CD14-positive monocyte (primary cell): ENCODE measurements at regions not wholly inside any gene's neighbourhood (a gene's known extent, or its start where the extent isn't known, plus 50 kb on each side); places are given as distances from the start of the nearest gene placed in this dataset.

Source experiments
- DNase-seq, 3 donors: peaks; one replicate each; pipeline ENCODE4 v3.0.0-alpha.2; 2011 to 2022
- H2AFZ ChIP-seq: 2 replicates; pipeline ENCODE4 v1.6.0; 2012; ENCODE audit warnings: mild to moderate bottlenecking, low read depth, low read length, inconsistent platforms; ENCODE audit not compliant: insufficient read depth, poor library complexity, severe bottlenecking
- H3K27ac ChIP-seq, 2 donors: 1 replicate in 1 of 2; 2 replicates in 1 of 2; pipeline ENCODE4 v1.5.1; 2012 to 2013; ENCODE audit warnings: low read length in 2 of 2, control low read depth in 1 of 2, inconsistent platforms in 1 of 2, low read depth in 1 of 2, mild to moderate bottlenecking in 1 of 2
- H3K27me3 ChIP-seq, 2 donors: one replicate each; pipeline versions ENCODE4 v1.6.0 to v1.6.1; 2011 to 2013; ENCODE audit warnings: low read length in 2 of 2; ENCODE audit not compliant: control insufficient read depth in 2 of 2, insufficient read depth in 2 of 2
- H3K36me3 ChIP-seq, 2 donors: replicated peaks in 1 of 2; 1 replicate in 1 of 2; 2 replicates in 1 of 2; pipeline versions ENCODE4 v1.5.1 to v1.6.1; 2012 to 2013; ENCODE audit warnings: low read length in 2 of 2, control low read depth in 1 of 2, inconsistent platforms in 1 of 2, mild to moderate bottlenecking in 1 of 2; ENCODE audit not compliant: insufficient read depth in 2 of 2, control insufficient read depth in 1 of 2
- H3K4me1 ChIP-seq, 2 donors: 1 replicate in 1 of 2; 2 replicates in 1 of 2; pipeline versions ENCODE4 v1.5.1 to v1.6.1; 2012 to 2013; ENCODE audit warnings: low read length in 2 of 2, control low read depth in 1 of 2, inconsistent platforms in 1 of 2, mild to moderate bottlenecking in 1 of 2, moderate library complexity in 1 of 2; ENCODE audit not compliant: insufficient read depth in 2 of 2, control insufficient read depth in 1 of 2
- H3K4me2 ChIP-seq: replicated peaks from 2 replicates; pipeline ENCODE3; 2012; ENCODE audit warnings: low read length, moderate library complexity, mild to moderate bottlenecking; ENCODE audit not compliant: poor library complexity, severe bottlenecking; ENCODE audit errors: extremely low read depth
- H3K4me3 ChIP-seq, 3 experiments: fragments of 200-600 bp in 1 of 3; sonication (generic) in 1 of 3; replicated peaks in 1 of 3; 1 replicate in 2 of 3; 2 replicates in 1 of 3; pipeline ENCODE4 v1.5.1; 2011 to 2013; ENCODE audit warnings: low read length in 3 of 3, mild to moderate bottlenecking in 3 of 3, control low read depth in 2 of 3, low read depth in 2 of 3, inconsistent platforms in 1 of 3, moderate library complexity in 1 of 3
- H3K79me2 ChIP-seq: 2 replicates; pipeline ENCODE4 v1.6.0; 2012; ENCODE audit warnings: mild to moderate bottlenecking, control low read depth, inconsistent platforms, low read length, moderate library complexity; ENCODE audit not compliant: insufficient read depth
- H3K9ac ChIP-seq: 2 replicates; pipeline ENCODE4 v1.6.0; 2017; ENCODE audit warnings: low read length, mild to moderate bottlenecking; ENCODE audit not compliant: insufficient read depth, poor library complexity, severe bottlenecking
- H3K9me3 ChIP-seq, 2 donors: replicated peaks in 1 of 2; 1 replicate in 1 of 2; 2 replicates in 1 of 2; pipeline versions ENCODE4 v1.5.1 to v1.6.1; 2012 to 2013; ENCODE audit warnings: low read length in 2 of 2, control low read depth in 1 of 2; ENCODE audit not compliant: control insufficient read depth in 1 of 2, insufficient read depth in 1 of 2
- H4K20me1 ChIP-seq: 2 replicates; pipeline ENCODE4 v1.6.0; 2012; ENCODE audit warnings: mild to moderate bottlenecking, low read length, control low read depth, moderate library complexity; ENCODE audit not compliant: insufficient read depth
- H3K27ac Mint-ChIP-seq, 7 donors: one replicate each; pipeline ENCODE4 v1.8.0; 2020; ENCODE audit warnings: mild to moderate bottlenecking in 7 of 7, mixed read lengths in 7 of 7, moderate library complexity in 6 of 7, inconsistent platforms in 2 of 7
- H3K27me3 Mint-ChIP-seq, 3 donors: one replicate each; pipeline ENCODE4 v1.8.0; 2021 to 2022; ENCODE audit warnings: low read depth in 3 of 3, mild to moderate bottlenecking in 3 of 3, mixed read lengths in 3 of 3, moderate library complexity in 3 of 3, inconsistent platforms in 1 of 3
- H3K36me3 Mint-ChIP-seq, 2 donors: one replicate each; pipeline ENCODE4 v1.8.0; 2020; ENCODE audit warnings: mixed read lengths in 2 of 2, inconsistent platforms in 1 of 2, mild to moderate bottlenecking in 1 of 2
- H3K4me1 Mint-ChIP-seq: one replicate; pipeline ENCODE4 v1.8.0; 2020; ENCODE audit warnings: mild to moderate bottlenecking, mixed read lengths
- H3K4me3 Mint-ChIP-seq, 2 donors: one replicate each; pipeline ENCODE4 v1.8.0; 2020; ENCODE audit warnings: mild to moderate bottlenecking in 2 of 2, mixed read lengths in 2 of 2, moderate library complexity in 1 of 2
- H3K9me3 Mint-ChIP-seq, 7 donors: one replicate each; pipeline ENCODE4 v1.8.0; 2020 to 2022; ENCODE audit warnings: mixed read lengths in 7 of 7, mild to moderate bottlenecking in 6 of 7, moderate library complexity in 6 of 7, inconsistent platforms in 2 of 7
- CTCF ChIP-seq: fragments of 200-600 bp; IDR thresholded peaks from one replicate; pipeline ENCODE4 v1.8.0; 2022; ENCODE audit warnings: antibody characterized with exemption, mild to moderate bottlenecking
- WGBS: methylation state at CpG from one replicate; pipeline ENCODE4 v1.1.5; 2013; ENCODE audit warnings: missing lambda C conversion rate; ENCODE audit not compliant: insufficient coverage; 5-methylcytosine and 5-hydroxymethylcytosine counted together
- intact Hi-C, 2 donors: fragments of 100-400 bp; cut with micrococcal nuclease; formaldehyde crosslinking; loops; one replicate each; pipeline versions ENCODE4 v1.15.0 to v1.15.1; 2023

GRCh38 chr15:31606931-31607497 is 280.4 kb downstream of the KLF13 start:
- H3K4me3 Mint-ChIP-seq = no peak overlapping the region
- H3K4me3 ChIP-seq = no peak overlapping the region
- H3K4me1 Mint-ChIP-seq = peaks cover 22% of the 10 kb centered on the region
- H3K9ac ChIP-seq = no peak overlapping the region
- no peak for TF ChIP-seq CTCF
- no peak for DNase-seq
- H3K9me3 Mint-ChIP-seq = peaks cover 0 to 10% (median 5%) of the 10 kb centered on the region in 7 donors
- H4K20me1 ChIP-seq = no peaks in the 10 kb centered on the region
- H3K79me2 ChIP-seq = no peaks in the 10 kb centered on the region
- H3K36me3 Mint-ChIP-seq = no peaks in the 10 kb centered on the region
- no CpG with 5 or more reads among the region's 1 CpG for WGBS
- no peak overlapping the region for H3K4me2 ChIP-seq
- H3K9me3 ChIP-seq = no peaks in the 10 kb centered on the region
- H3K4me1 ChIP-seq = peaks cover 12 to 16% of the 10 kb centered on the region in 2 donors
- no peak overlapping the region for H3K27ac Mint-ChIP-seq
- no peaks in the 10 kb centered on the region for H3K36me3 ChIP-seq
- intact Hi-C loops = no loop called here
- no peaks in the 10 kb centered on the region for H3K27me3 ChIP-seq
- no peak overlapping the region for H2AFZ ChIP-seq
- H3K27me3 Mint-ChIP-seq = peaks cover 1 to 6% (median 4%) of the 10 kb centered on the region in 3 donors
- no peak overlapping the region for H3K27ac ChIP-seq

- H3K4me1 ChIP-seq = peaks cover 12 to 16% of the 10 kb centered on the region in 2 donors
- H3K9ac ChIP-seq = no peak overlapping the region
- Mint-ChIP-seq H3K36me3 (no peaks in the 10 kb centered on the region), H3K4me3 (no peak overlapping the region), H3K4me1 (peaks cover 22% of the 10 kb centered on the region), H3K27me3 (peaks cover 1 to 5% (median 5%) of the 10 kb centered on the region in 3 donors), H3K27ac (peak overlapping the region in 1 of 7 donors; percentile 17), H3K9me3 (peaks cover 0 to 8% (median 5%) of the 10 kb centered on the region in 7 donors)
- H3K79me2 ChIP-seq = no peaks in the 10 kb centered on the region
- H3K4me2 ChIP-seq = no peak overlapping the region
- no peaks in the 10 kb centered on the region for H4K20me1 ChIP-seq
- WGBS = no CpG with 5 or more reads among the region's 3 CpGs
- H3K36me3 ChIP-seq = no peaks in the 10 kb centered on the region
- H3K4me3 ChIP-seq = no peak overlapping the region
- H3K27ac ChIP-seq = no peak overlapping the region
- no peak overlapping the region for H2AFZ ChIP-seq
- no peak for DNase-seq
- no peak for TF ChIP-seq CTCF
- H3K9me3 ChIP-seq = no peaks in the 10 kb centered on the region
- intact Hi-C loops = no loop called here
- no peaks in the 10 kb centered on the region for H3K27me3 ChIP-seq
Measured at GRCh38 chr15:31607656-31608055, 281.0 kb downstream of the KLF13 start.
